HCT116 (cell line): ENCODE measurements at regions not wholly inside any gene's neighbourhood (a gene's known extent, or its start where the extent isn't known, plus 50 kb on each side); places are given as distances from the start of the nearest gene placed in this dataset.

Experiments used
- ATAC-seq: fragments of 200-7000 bp; cut with Tn5 transposase; 2 replicates; pipeline ENCODE4 v1.9.1; 2020; ENCODE audit warnings: mild to moderate bottlenecking, moderate library complexity
- BruUV-seq: library from RNA; stranded (reverse); fragments of 400-500 nt; replicated peaks from 2 replicates; lab custom pipeline; 2021; lab: Mats Ljungman, UMichigan
- CTCF ChIA-PET: fragments of 300-600 bp; sonication (Branson Sonifier 250); formaldehyde crosslinking; loops from one replicate; lab custom pipeline; 2021; ENCODE audit warnings: antibody characterized with exemption; lab: Charles Lee
- POLR2A ChIA-PET: fragments of 300-600, 350-600 bp; sonication (Branson Sonifier 250); formaldehyde crosslinking; loops from one replicate; lab custom pipeline; 2021; ENCODE audit warnings: antibody characterized with exemption; lab: Charles Lee
- RAD21 ChIA-PET, 2 experiments: fragments of 300-600 bp; sonication (Branson Sonifier 250); formaldehyde crosslinking; loops; one replicate each; lab custom pipeline; 2023; ENCODE audit warnings: low total read pairs in 2 of 2; ENCODE audit not compliant: uncharacterized antibody in 2 of 2, unreplicated experiment in 2 of 2, low non-redundant PET in 1 of 2; lab: Charles Lee
- DNase-seq: peaks from one replicate; pipeline ENCODE4 v3.0.0-alpha.2; 2010; ENCODE audit warnings: low read depth, low spot score
- H2AFZ ChIP-seq: fragments of 200-600 bp; shearing (Covaris generic), sonication (generic); 2 replicates; pipeline ENCODE4 v1.6.1; 2017; ENCODE audit warnings: low read depth, mixed run types, mixed read lengths, antibody characterized with exemption, low read length; ENCODE audit not compliant: poor library complexity, severe bottlenecking
- H3K27ac ChIP-seq: 2 replicates; pipeline ENCODE4 v1.5.1; 2012; ENCODE audit warnings: low read depth, low read length
- H3K27me3 ChIP-seq: fragments of 200-600 bp; sonication (generic); 2 replicates; pipeline ENCODE4 v1.6.1; 2016; ENCODE audit warnings: mixed run types, low read length, mixed read lengths; ENCODE audit not compliant: insufficient read depth
- H3K36me3 ChIP-seq, 2 experiments: fragments of 200-500 bp in 1 of 2; fragments of 200-600 bp in 1 of 2; sonication (Bioruptor generic) in 1 of 2; sonication (generic) in 1 of 2; 2 replicates each; pipeline versions ENCODE4 v1.5.1 to v1.6.1; 2014 to 2016; ENCODE audit warnings: low read length in 2 of 2, inconsistent platforms in 1 of 2, mixed read lengths in 1 of 2, mixed run types in 1 of 2; ENCODE audit not compliant: insufficient read depth in 2 of 2, control insufficient read depth in 1 of 2
- H3K4me1 ChIP-seq, 2 experiments: fragments of 200-600 bp in 1 of 2; sonication (generic) in 1 of 2; 2 replicates each; pipeline versions ENCODE4 v1.5.1 to v1.6.1; 2012 to 2017; ENCODE audit warnings: low read length in 2 of 2, inconsistent platforms in 1 of 2, mild to moderate bottlenecking in 1 of 2, mixed read lengths in 1 of 2, mixed run types in 1 of 2, moderate library complexity in 1 of 2; ENCODE audit not compliant: insufficient read depth in 2 of 2, control insufficient read depth in 1 of 2
- H3K4me2 ChIP-seq: fragments of 200-600 bp; sonication (generic); 2 replicates; pipeline ENCODE4 v1.6.1; 2017; ENCODE audit warnings: mixed run types, low read length, mixed read lengths
- H3K4me3 ChIP-seq, 2 experiments: fragments of 200-600 bp in 1 of 2; sonication (generic) in 1 of 2; replicated peaks in 1 of 2; 2 replicates each; pipeline ENCODE4 v1.5.1; 2011 to 2016; ENCODE audit warnings: low read length in 2 of 2, control low read depth in 1 of 2, low read depth in 1 of 2, mild to moderate bottlenecking in 1 of 2, mixed read lengths in 1 of 2, mixed run types in 1 of 2
- H3K79me2 ChIP-seq: fragments of 200-600 bp; sonication (generic); 2 replicates; pipeline ENCODE4 v1.6.1; 2017; ENCODE audit warnings: mild to moderate bottlenecking, mixed run types, low read length, moderate library complexity, mixed read lengths; ENCODE audit not compliant: insufficient read depth
- H3K9ac ChIP-seq: fragments of 200-600 bp; sonication (generic); 2 replicates; pipeline ENCODE4 v1.6.1; 2016; ENCODE audit warnings: low read length, mixed read lengths
- H3K9me2 ChIP-seq: fragments of 200-600 bp; sonication (generic), shearing (Covaris generic); 2 replicates; pipeline ENCODE4 v1.6.1; 2017; ENCODE audit warnings: mixed run types, mild to moderate bottlenecking, moderate library complexity; ENCODE audit not compliant: insufficient read depth
- H3K9me3 ChIP-seq, 2 experiments: fragments of 200-500 bp in 1 of 2; fragments of 200-600 bp in 1 of 2; sonication (Bioruptor generic) in 1 of 2; sonication (generic) in 1 of 2; 2 replicates each; pipeline ENCODE4 v1.6.1; 2014 to 2017; ENCODE audit warnings: low read length in 2 of 2, mixed read lengths in 2 of 2, inconsistent platforms in 1 of 2, low read depth in 1 of 2, mild to moderate bottlenecking in 1 of 2, mixed run types in 1 of 2, moderate library complexity in 1 of 2; ENCODE audit not compliant: control insufficient read depth in 1 of 2, insufficient read depth in 1 of 2
- H4K20me1 ChIP-seq: fragments of 200-600 bp; sonication (generic), shearing (Covaris generic); 2 replicates; pipeline ENCODE4 v1.6.1; 2017; ENCODE audit warnings: mixed run types, mild to moderate bottlenecking, moderate library complexity; ENCODE audit not compliant: insufficient read depth
- ATF3 ChIP-seq: IDR thresholded peaks from 2 replicates; pipeline ENCODE4 v1.6.1; 2012
- CBX3 ChIP-seq: IDR thresholded peaks from 2 replicates; pipeline ENCODE4 v1.6.1; 2012; ENCODE audit warnings: low read depth
- CEBPB ChIP-seq: IDR thresholded peaks from 2 replicates; pipeline ENCODE4 v1.6.1; 2012; ENCODE audit warnings: low read depth
- CTCF ChIP-seq, 3 experiments: fragments of 200-600 bp in 1 of 3; sonication (generic) in 1 of 3; IDR thresholded peaks in 2 of 3; conservative IDR thresholded peaks in 1 of 3; 2 replicates each; pipeline ENCODE4 v1.5.1; 2012 to 2017; ENCODE audit warnings: low read depth in 2 of 3, low read length in 2 of 3, antibody characterized with exemption in 1 of 3, borderline replicate concordance in 1 of 3, control low read depth in 1 of 3, mild to moderate bottlenecking in 1 of 3, mixed read lengths in 1 of 3, mixed run types in 1 of 3, moderate library complexity in 1 of 3; ENCODE audit not compliant: insufficient read depth in 1 of 3
- EZH2 ChIP-seq: fragments of 200-600 bp; sonication (generic); IDR thresholded peaks from 2 replicates; pipeline ENCODE4 v1.6.1; 2017; ENCODE audit warnings: antibody characterized with exemption, mixed run types
- EZH2phosphoT487 ChIP-seq: fragments of 200-600 bp; IDR thresholded peaks from 2 replicates; pipeline ENCODE4 v1.6.1; 2018; ENCODE audit warnings: antibody characterized with exemption, borderline replicate concordance
- FOSL1 ChIP-seq: IDR thresholded peaks from 2 replicates; pipeline ENCODE4 v1.6.1; 2012; ENCODE audit warnings: low read depth
- JUND ChIP-seq: IDR thresholded peaks from 2 replicates; pipeline ENCODE4 v1.6.1; 2012
- POLR2A ChIP-seq: IDR thresholded peaks from 2 replicates; pipeline ENCODE4 v1.7.0; 2011; ENCODE audit warnings: borderline replicate concordance; ENCODE audit not compliant: insufficient read depth, insufficient read length; ENCODE audit errors: extremely low read depth
- POLR2AphosphoS5 ChIP-seq: IDR thresholded peaks from 2 replicates; pipeline ENCODE4 v1.6.1; 2011; ENCODE audit warnings: mild to moderate bottlenecking, low read depth, low read length, moderate library complexity
- RAD21 ChIP-seq: IDR thresholded peaks from 2 replicates; pipeline ENCODE4 v1.6.1; 2012; ENCODE audit warnings: low read depth, mild to moderate bottlenecking
- SRF ChIP-seq: IDR thresholded peaks from 2 replicates; pipeline ENCODE4 v1.6.1; 2012; ENCODE audit warnings: low read depth
- TCF7L2 ChIP-seq: IDR thresholded peaks from 2 replicates; pipeline ENCODE4 v1.7.0; 2011; ENCODE audit warnings: borderline replicate concordance, inconsistent platforms; ENCODE audit not compliant: insufficient read depth, insufficient read length; ENCODE audit errors: extremely low read depth
- YY1 ChIP-seq: IDR thresholded peaks from 2 replicates; pipeline ENCODE4 v1.6.1; 2011; ENCODE audit warnings: low read length, low read depth, moderate library complexity, mild to moderate bottlenecking; ENCODE audit not compliant: insufficient replicate concordance; ENCODE audit errors: extremely low read depth
- ZBTB33 ChIP-seq: IDR thresholded peaks from 2 replicates; pipeline ENCODE4 v1.6.1; 2011; ENCODE audit warnings: mild to moderate bottlenecking, low read length, moderate library complexity; ENCODE audit not compliant: insufficient replicate concordance; ENCODE audit errors: extremely low read depth
- ZNF274 ChIP-seq: fragments of 200-500 bp; sonication (Bioruptor generic); IDR thresholded peaks from 2 replicates; pipeline ENCODE4 v1.6.1; 2014; ENCODE audit warnings: mild to moderate bottlenecking, low read depth, low read length, inconsistent platforms
- intact Hi-C: fragments of 100-400 bp; cut with micrococcal nuclease; formaldehyde crosslinking; loops from 2 replicates; pipeline ENCODE4 v1.10.0; 2022

- intact Hi-C loops = no loop called here
- Histone ChIP-seq H3K4me1 (no peaks in the 10 kb centered on the region), H3K36me3 (no peaks in the 10 kb centered on the region), H3K27ac (no peak overlapping the region), H3K27me3 (no peaks in the 10 kb centered on the region), H4K20me1 (no peaks in the 10 kb centered on the region), H3K4me2 (no peak overlapping the region), H3K9me3 (peaks cover 0 to 29% of the 10 kb centered on the region in 2 experiments; a peak in 2 of 4 replicates), H3K9me2 (no peaks in the 10 kb centered on the region), H3K9ac (no peak overlapping the region), H3K4me3 (no peak overlapping the region), H2AFZ (no peak overlapping the region), H3K79me2 (no peaks in the 10 kb centered on the region)
- ChIA-PET CTCF (no interaction called here), POLR2A (no interaction called here), RAD21 (no interaction called here)
- no peak for TF ChIP-seq EZH2
- TF ChIP-seq POLR2AphosphoS5 = no peak
- TF ChIP-seq ATF3 = no peak
- BruUV-seq = no TSS peak
- no peak for ATAC-seq
- DNase-seq = no peak
Observed at GRCh38 chr3:80890571-80890970, 870.9 kb downstream of the GBE1 start.

GRCh38 chr3:80889535-80889934 is 871.9 kb downstream of the GBE1 start:
- H3K4me1 ChIP-seq = no peaks in the 10 kb centered on the region
- no peak overlapping the region for H3K4me3 ChIP-seq
- no peak for TF ChIP-seq TCF7L2
- no peak for TF ChIP-seq POLR2A
- TF ChIP-seq CEBPB = no peak
- TF ChIP-seq YY1 = no peak
- TF ChIP-seq ZBTB33 = no peak
- TF ChIP-seq CTCF (IDR thresholded peaks at IDR 0.05 in 2 of 3, conservative IDR thresholded peaks at IDR 0.05 in 1 of 3; ENCODE audit: borderline replicate concordance in 1 of 3, insufficient read depth in 1 of 3, low read depth in 2 of 3, low read length in 2 of 3) = no peak
- no peak for TF ChIP-seq JUND
- TF ChIP-seq RAD21 = no peak
- TF ChIP-seq ZNF274 = no peak
- TF ChIP-seq ATF3 = no peak
- TF ChIP-seq FOSL1 = no peak
- no peak for TF ChIP-seq POLR2AphosphoS5
- TF ChIP-seq EZH2 = no peak
- TF ChIP-seq SRF = no peak
- TF ChIP-seq EZH2phosphoT487 = no peak
- no peak for TF ChIP-seq CBX3
- POLR2A ChIA-PET = no interaction called here
- no peak for ATAC-seq
- H3K9ac ChIP-seq = no peak overlapping the region
- RAD21 ChIA-PET = no interaction called here
- DNase-seq = no peak
- no peaks in the 10 kb centered on the region for H3K79me2 ChIP-seq
- H3K36me3 ChIP-seq = no peaks in the 10 kb centered on the region
- peaks cover 0 to 31% of the 10 kb centered on the region in 2 experiments; a peak in 2 of 4 replicates for H3K9me3 ChIP-seq
- no peaks in the 10 kb centered on the region for H4K20me1 ChIP-seq
- no peak overlapping the region for H2AFZ ChIP-seq
- intact Hi-C loops = no loop called here
- CTCF ChIA-PET = no interaction called here
- no peak overlapping the region for H3K27ac ChIP-seq
- no peaks in the 10 kb centered on the region for H3K27me3 ChIP-seq
- H3K4me2 ChIP-seq = no peak overlapping the region
- BruUV-seq = no TSS peak
- no peaks in the 10 kb centered on the region for H3K9me2 ChIP-seq
